Lower lobe of right lung (tissue), 2 donors: ENCODE measurements at regions not wholly inside any gene's neighbourhood (a gene's known extent, or its start where the extent isn't known, plus 50 kb on each side); places are given as distances from the start of the nearest gene placed in this dataset.

Experiments
- ATAC-seq, 2 donors: fragments of 200-7000 bp; cut with Tn5 transposase; one replicate each; pipeline ENCODE4 v1.9.1; 2020 to 2022; ENCODE audit warnings: mild to moderate bottlenecking in 2 of 2, moderate library complexity in 2 of 2
- DNase-seq: peaks from one replicate; pipeline ENCODE4 v3.0.0-alpha.2; 2020
- H3K27ac ChIP-seq: fragments of 200-600 bp; one replicate; pipeline ENCODE4 v1.8.0; 2022
- H3K27me3 ChIP-seq: fragments of 200-600 bp; one replicate; pipeline ENCODE4 v1.8.0; 2022; ENCODE audit warnings: low read depth
- H3K36me3 ChIP-seq: fragments of 200-600 bp; one replicate; pipeline ENCODE4 v1.8.0; 2022; ENCODE audit warnings: mild to moderate bottlenecking
- H3K4me1 ChIP-seq: fragments of 200-600 bp; one replicate; pipeline ENCODE4 v1.8.0; 2022
- H3K4me3 ChIP-seq: fragments of 200-600 bp; one replicate; pipeline ENCODE4 v1.8.0; 2022; ENCODE audit warnings: mild to moderate bottlenecking
- H3K9me3 ChIP-seq: fragments of 200-600 bp; one replicate; pipeline ENCODE4 v1.8.0; 2022
- CTCF ChIP-seq: fragments of 200-600 bp; IDR thresholded peaks from one replicate; pipeline ENCODE4 v1.8.0; 2022; ENCODE audit warnings: antibody characterized with exemption, mild to moderate bottlenecking
- intact Hi-C: fragments of 100-400 bp; cut with DNase I; formaldehyde crosslinking; loops from one replicate; pipeline ENCODE4 v1.11.0; 2022
- donor health status: DM: no; HTN: yes; CAD: no; lungs with severe emphysema.

GRCh38 chr1:72848997-72849396, 566.7 kb upstream of the NEGR1 start:
- intact Hi-C loops: no loop called here
- H3K27me3 ChIP-seq: no peaks in the 10 kb centered on the region
- TF ChIP-seq CTCF: no peak

GRCh38 chr1:72847651-72848050, 565.3 kb upstream of the NEGR1 start:
- Histone ChIP-seq H3K9me3 (no peaks in the 10 kb centered on the region), H3K27ac (no peak overlapping the region), H3K4me3 (no peak overlapping the region), H3K27me3 (no peaks in the 10 kb centered on the region), H3K36me3 (no peaks in the 10 kb centered on the region), H3K4me1 (no peaks in the 10 kb centered on the region)
- no peak for DNase-seq
- ATAC-seq: no peak
- intact Hi-C loops: no loop called here
- TF ChIP-seq CTCF: no peak

More at GRCh38 chr1:72848997-72849396, 566.7 kb upstream of the NEGR1 start:
- no peaks in the 10 kb centered on the region for H3K9me3 ChIP-seq
- H3K27ac ChIP-seq: no peak overlapping the region
- ATAC-seq: no peak
- H3K4me1 ChIP-seq: no peaks in the 10 kb centered on the region
- DNase-seq: no peak
- H3K4me3 ChIP-seq: no peak overlapping the region
- H3K36me3 ChIP-seq: no peaks in the 10 kb centered on the region

- TF ChIP-seq CTCF: no peak
- no peaks in the 10 kb centered on the region for H3K36me3 ChIP-seq
- H3K27ac ChIP-seq: no peak overlapping the region
- DNase-seq: no peak
- no peaks in the 10 kb centered on the region for H3K4me1 ChIP-seq
- H3K27me3 ChIP-seq: no peaks in the 10 kb centered on the region
- no peak for ATAC-seq
- no peak overlapping the region for H3K4me3 ChIP-seq
- intact Hi-C loops: no loop called here
- H3K9me3 ChIP-seq: no peaks in the 10 kb centered on the region
Measured at GRCh38 chr1:72846476-72847278, 564.3 kb upstream of the NEGR1 start.

GRCh38 chr1:72845981-72846380, 563.6 kb upstream of the NEGR1 start:
- Histone ChIP-seq H3K4me3 (no peak overlapping the region), H3K27ac (no peak overlapping the region), H3K9me3 (no peaks in the 10 kb centered on the region), H3K27me3 (no peaks in the 10 kb centered on the region), H3K4me1 (no peaks in the 10 kb centered on the region), H3K36me3 (no peaks in the 10 kb centered on the region)
- no peak for TF ChIP-seq CTCF
- no peak for DNase-seq
- ATAC-seq: no peak
- intact Hi-C loops: no loop called here

GRCh38 chr1:72845381-72845780, 563.0 kb upstream of the NEGR1 start:
- Histone ChIP-seq H3K36me3 (no peaks in the 10 kb centered on the region), H3K27ac (no peak overlapping the region), H3K9me3 (no peaks in the 10 kb centered on the region), H3K4me3 (no peak overlapping the region), H3K27me3 (no peaks in the 10 kb centered on the region), H3K4me1 (no peaks in the 10 kb centered on the region)
- intact Hi-C loops: no loop called here
- TF ChIP-seq CTCF: no peak
- DNase-seq (no peak), ATAC-seq (no peak)
